Fibroblast of lung (primary cell): ENCODE measurements at regions not wholly inside any gene's neighbourhood (a gene's known extent, or its start where the extent isn't known, plus 50 kb on each side); places are given as distances from the start of the nearest gene placed in this dataset.

Experiments used
- DNase-seq, 2 donors: peaks; one replicate each; pipeline versions ENCODE4 v3.0.0 to v3.0.0-alpha.2; 2010; ENCODE audit warnings: low read depth in 2 of 2
- H2AFZ ChIP-seq: 2 replicates; pipeline ENCODE4 v1.5.1; 2012; ENCODE audit warnings: low read length, control low read depth, inconsistent platforms
- H3K27ac ChIP-seq: 2 replicates; pipeline ENCODE4 v1.5.1; 2011; ENCODE audit warnings: low read length, control low read depth; ENCODE audit not compliant: insufficient read depth
- H3K27me3 ChIP-seq: 2 replicates; pipeline ENCODE4 v1.5.1; 2011; ENCODE audit warnings: mild to moderate bottlenecking, low read length; ENCODE audit not compliant: control insufficient read depth, insufficient read depth
- H3K36me3 ChIP-seq: 2 replicates; pipeline ENCODE4 v1.5.1; 2011; ENCODE audit warnings: low read length; ENCODE audit not compliant: control insufficient read depth, insufficient read depth
- H3K4me1 ChIP-seq: 2 replicates; pipeline ENCODE4 v1.5.1; 2011; ENCODE audit warnings: low read length; ENCODE audit not compliant: control insufficient read depth, insufficient read depth; ENCODE audit errors: extremely low read depth
- H3K4me2 ChIP-seq: 2 replicates; pipeline ENCODE4 v1.5.1; 2011; ENCODE audit warnings: low read length, control low read depth; ENCODE audit not compliant: insufficient read depth; ENCODE audit errors: extremely low read depth
- H3K4me3 ChIP-seq, 4 experiments: fragments of 200-600 bp in 1 of 4; sonication (generic) in 1 of 4; replicated peaks in 1 of 4; 2 replicates each; pipeline ENCODE4 v1.5.1; 2011 to 2016; ENCODE audit warnings: low read length in 4 of 4, low read depth in 3 of 4, mild to moderate bottlenecking in 3 of 4, control low read depth in 2 of 4, inconsistent platforms in 1 of 4, mixed read lengths in 1 of 4; ENCODE audit not compliant: insufficient read depth in 1 of 4; ENCODE audit errors: control extremely low read depth in 1 of 4
- H3K79me2 ChIP-seq: 2 replicates; pipeline ENCODE4 v1.5.1; 2012; ENCODE audit warnings: mild to moderate bottlenecking, low read length, inconsistent platforms; ENCODE audit not compliant: control insufficient read depth, insufficient read depth
- H3K9ac ChIP-seq: 2 replicates; pipeline ENCODE4 v1.5.1; 2011; ENCODE audit warnings: mild to moderate bottlenecking, low read length, control low read depth; ENCODE audit not compliant: insufficient read depth
- H3K9me3 ChIP-seq: 2 replicates; pipeline ENCODE4 v1.5.1; 2012; ENCODE audit warnings: low read depth, low read length; ENCODE audit not compliant: control insufficient read depth, insufficient read depth
- H4K20me1 ChIP-seq: 2 replicates; pipeline ENCODE4 v1.5.1; 2011; ENCODE audit warnings: low read length; ENCODE audit not compliant: control insufficient read depth, insufficient read depth; ENCODE audit errors: extremely low read depth
- CTCF ChIP-seq, 2 donors: IDR thresholded peaks in 1 of 2; conservative IDR thresholded peaks in 1 of 2; 1 replicate in 1 of 2; 2 replicates in 1 of 2; pipeline ENCODE4 v1.5.1; 2011 to 2012; ENCODE audit warnings: low read length in 2 of 2, control low read depth in 1 of 2, inconsistent platforms in 1 of 2, low read depth in 1 of 2, mild to moderate bottlenecking in 1 of 2
- EZH2 ChIP-seq: IDR thresholded peaks from 2 replicates; pipeline ENCODE4 v1.5.1; 2012; ENCODE audit warnings: low read length, control low read depth, mild to moderate bottlenecking; ENCODE audit errors: missing control alignments

DNA sequence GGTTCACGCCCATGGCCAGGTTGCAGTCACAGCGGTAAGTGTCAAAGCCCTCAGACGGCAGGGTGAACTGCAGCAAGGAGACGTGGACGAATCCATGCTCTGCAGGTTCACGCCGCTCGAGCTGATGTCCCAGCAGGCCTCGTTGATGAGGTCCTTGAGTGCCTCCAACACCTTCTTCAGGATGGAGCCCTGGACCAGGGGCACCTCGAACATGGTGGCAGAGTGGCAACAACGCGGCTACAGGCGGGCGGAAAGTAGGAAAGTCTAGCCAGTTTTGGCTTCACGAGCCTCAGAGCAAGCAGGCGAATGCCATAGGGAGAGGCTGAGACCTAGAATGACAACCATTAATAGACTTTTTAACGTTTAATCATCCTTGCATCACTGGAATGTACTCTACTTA lies 485.9 kb downstream of the ZNF674 start:
- Histone ChIP-seq H3K4me1 (no peaks in the 10 kb centered on the region), H3K9ac (no peak overlapping the region), H4K20me1 (no peaks in the 10 kb centered on the region), H3K36me3 (no peaks in the 10 kb centered on the region), H3K4me2 (no peak overlapping the region), H3K9me3 (no peaks in the 10 kb centered on the region), H3K27ac (no peak overlapping the region), H3K79me2 (no peaks in the 10 kb centered on the region), H3K27me3 (no peaks in the 10 kb centered on the region), H3K4me3 (no peak overlapping the region), H2AFZ (no peak overlapping the region)
- no peak for DNase-seq
- TF ChIP-seq EZH2 (no peak), CTCF (conservative IDR thresholded peaks at IDR 0.05 in 1 of 2, IDR thresholded peaks at IDR 0.05 in 1 of 2; ENCODE audit: low read depth in 1 of 2, low read length in 2 of 2) (no peak)

DNA sequence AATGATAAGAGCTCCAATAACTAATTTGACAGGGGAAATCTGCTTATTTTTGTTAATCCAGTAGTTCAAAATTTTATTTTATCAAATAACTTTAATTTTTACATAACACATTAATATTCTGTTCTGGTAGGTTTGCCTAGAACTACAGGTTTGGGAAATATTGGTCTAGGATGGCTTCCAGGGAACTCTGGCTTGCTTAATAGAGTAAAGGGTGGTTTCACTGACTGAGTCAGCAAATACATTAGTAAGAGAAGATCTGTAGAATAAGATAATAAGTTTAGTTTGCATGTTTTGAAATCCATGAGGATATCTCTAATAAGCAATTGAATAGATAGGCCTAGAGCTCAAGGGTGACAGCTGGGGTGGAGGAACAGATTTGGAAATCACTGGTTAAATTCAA lies 500.7 kb downstream of the ZNF674 start:
- no peak overlapping the region for H2AFZ ChIP-seq
- TF ChIP-seq CTCF (conservative IDR thresholded peaks at IDR 0.05 in 1 of 2, IDR thresholded peaks at IDR 0.05 in 1 of 2; ENCODE audit: low read depth in 1 of 2, low read length in 2 of 2) (no peak), EZH2 (no peak)
- no peak overlapping the region for H3K4me3 ChIP-seq
- no peaks in the 10 kb centered on the region for H3K36me3 ChIP-seq
- DNase-seq: peak in 1 of 2 donors; percentile 20
- no peaks in the 10 kb centered on the region for H3K79me2 ChIP-seq
- no peaks in the 10 kb centered on the region for H3K9me3 ChIP-seq
- H3K27me3 ChIP-seq: no peaks in the 10 kb centered on the region
- no peak overlapping the region for H3K4me2 ChIP-seq
- no peak overlapping the region for H3K9ac ChIP-seq
- H3K4me1 ChIP-seq: no peaks in the 10 kb centered on the region
- no peak overlapping the region for H3K27ac ChIP-seq
- H4K20me1 ChIP-seq: no peaks in the 10 kb centered on the region

DNA sequence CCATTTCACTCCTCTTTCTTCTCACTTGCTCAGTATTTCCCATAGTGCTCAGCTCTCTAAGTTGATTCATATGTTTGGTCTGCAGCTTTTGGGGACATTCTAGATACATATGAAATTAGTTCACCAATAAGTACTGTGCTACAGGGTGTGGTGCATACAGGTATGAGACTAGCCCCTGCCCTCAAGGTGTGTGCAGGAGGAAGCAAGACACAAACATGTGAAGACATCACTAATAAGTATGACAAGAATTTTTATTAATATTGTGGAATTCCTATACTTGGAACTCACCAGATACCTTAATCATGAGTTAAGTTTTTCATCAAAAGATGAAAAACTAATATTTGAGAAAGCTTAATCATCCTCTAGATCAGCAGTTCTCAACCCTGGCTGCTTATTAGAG lies 505.2 kb downstream of the ZNF674 start:
- no peak for DNase-seq

More for the DNA sequence above, 505.2 kb downstream of the ZNF674 start:
- H3K27me3 ChIP-seq: no peaks in the 10 kb centered on the region
- H3K9ac ChIP-seq: no peak overlapping the region
- H3K4me1 ChIP-seq: no peaks in the 10 kb centered on the region
- TF ChIP-seq CTCF (conservative IDR thresholded peaks at IDR 0.05 in 1 of 2, IDR thresholded peaks at IDR 0.05 in 1 of 2; ENCODE audit: low read depth in 1 of 2, low read length in 2 of 2): no peak
- no peak for TF ChIP-seq EZH2
- no peaks in the 10 kb centered on the region for H3K36me3 ChIP-seq
- no peaks in the 10 kb centered on the region for H3K9me3 ChIP-seq
- no peaks in the 10 kb centered on the region for H4K20me1 ChIP-seq
- no peaks in the 10 kb centered on the region for H3K79me2 ChIP-seq
- no peak overlapping the region for H2AFZ ChIP-seq
- no peak overlapping the region for H3K4me2 ChIP-seq
- H3K27ac ChIP-seq: no peak overlapping the region
- H3K4me3 ChIP-seq: no peak overlapping the region
